ENCODE measurements at regions not wholly inside any gene's neighbourhood (a gene's known extent, or its start where the extent isn't known, plus 50 kb on each side); places are given as distances from the start of the nearest gene placed in this dataset.

DNA sequence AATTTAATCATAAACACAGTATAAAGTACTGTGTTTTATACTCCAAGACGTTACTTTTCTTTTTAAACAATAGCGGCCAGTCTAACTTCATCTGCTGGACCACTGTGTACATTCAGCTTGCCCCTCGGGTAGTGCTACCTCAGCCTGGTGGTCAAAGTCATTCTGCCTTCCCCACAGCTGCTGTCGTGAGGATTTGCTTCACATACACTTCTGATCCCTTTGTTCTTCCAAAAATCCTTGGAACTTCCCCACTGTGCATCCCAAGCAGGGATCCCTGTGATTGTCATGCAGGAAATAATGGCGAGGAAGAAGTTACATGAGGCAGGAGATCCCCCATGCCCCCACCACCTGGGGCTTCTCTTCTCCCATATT lies 234.9 kb upstream of the STARD13 start:
- no peak for DNase-seq

DNA sequence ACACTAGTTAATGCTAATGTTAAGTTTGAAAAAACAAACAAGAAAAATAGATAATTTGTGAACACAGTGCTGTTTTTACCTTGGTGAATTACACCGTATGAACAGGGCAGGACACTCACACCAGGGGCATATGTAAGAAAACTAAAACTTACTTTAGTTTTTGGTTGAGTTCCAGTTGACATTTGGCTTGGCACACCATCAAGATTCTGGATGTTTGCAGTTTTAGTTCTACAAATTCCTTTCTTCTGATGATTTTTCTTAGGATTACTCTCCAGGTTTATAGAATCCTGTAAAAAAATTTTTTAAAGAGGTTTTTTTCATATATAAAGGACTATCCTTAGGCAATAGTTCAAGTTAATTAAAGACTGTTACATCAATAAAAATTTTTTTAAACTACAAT lies 238.5 kb upstream of the STARD13 start:
- DNase-seq: no peak

DNA sequence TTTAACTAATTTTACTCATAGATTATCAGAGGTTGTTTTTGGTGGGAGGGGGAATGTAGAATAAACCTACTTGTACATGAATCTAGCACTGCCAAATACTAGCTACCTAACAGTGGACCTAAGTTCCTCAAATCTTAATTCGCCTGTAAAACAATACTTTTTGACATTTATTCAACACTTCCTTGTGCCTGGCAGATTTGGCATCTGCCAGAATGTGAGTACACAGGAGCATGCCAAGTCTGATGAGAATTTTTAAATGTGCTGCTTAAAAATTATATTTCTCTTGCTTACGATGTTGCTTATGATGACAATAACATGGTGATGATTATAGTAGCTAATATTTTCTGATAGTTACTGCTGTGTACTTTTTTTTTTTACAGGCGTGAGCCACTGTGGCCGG lies 240.2 kb upstream of the STARD13 start:
- DNase-seq: no peak

DNA sequence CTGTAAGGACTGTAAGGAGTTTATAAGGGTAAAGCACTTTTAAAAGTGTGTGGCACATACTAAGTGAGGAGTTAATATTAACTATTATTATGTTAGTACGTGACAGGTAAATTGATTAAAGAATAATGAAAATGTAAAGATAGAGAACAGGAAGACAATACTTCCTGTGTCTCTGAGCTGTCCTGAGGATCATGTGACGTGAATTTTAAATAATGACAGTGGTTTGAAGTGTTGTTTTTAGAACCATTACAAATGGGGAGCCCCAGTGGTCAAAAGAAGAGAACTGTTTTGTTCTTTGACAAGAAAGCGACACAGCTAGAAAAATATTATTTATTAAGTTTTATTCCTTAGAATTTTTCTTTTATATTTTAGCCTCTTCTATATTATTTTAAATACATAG lies 241.2 kb upstream of the STARD13 start:
- DNase-seq: no peak

DNA sequence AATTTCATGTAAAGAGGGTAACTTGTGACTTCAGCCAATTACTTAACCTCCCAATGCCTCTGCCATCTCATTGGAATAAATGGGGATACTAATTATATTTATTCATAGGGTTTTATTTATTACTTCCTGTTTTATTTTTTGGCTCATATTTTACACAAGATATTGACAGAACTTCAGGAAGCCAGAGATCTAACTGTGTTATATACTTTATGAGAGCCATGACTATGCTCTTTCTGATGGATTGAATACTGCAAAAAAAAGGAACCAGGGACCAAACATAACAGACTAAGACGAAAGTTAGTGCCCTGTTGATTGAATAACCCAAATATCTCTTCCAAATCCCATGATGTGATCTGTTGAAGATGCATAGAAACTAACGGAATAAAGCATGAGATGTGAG lies 243.3 kb upstream of the STARD13 start:
- no peak for DNase-seq

DNA sequence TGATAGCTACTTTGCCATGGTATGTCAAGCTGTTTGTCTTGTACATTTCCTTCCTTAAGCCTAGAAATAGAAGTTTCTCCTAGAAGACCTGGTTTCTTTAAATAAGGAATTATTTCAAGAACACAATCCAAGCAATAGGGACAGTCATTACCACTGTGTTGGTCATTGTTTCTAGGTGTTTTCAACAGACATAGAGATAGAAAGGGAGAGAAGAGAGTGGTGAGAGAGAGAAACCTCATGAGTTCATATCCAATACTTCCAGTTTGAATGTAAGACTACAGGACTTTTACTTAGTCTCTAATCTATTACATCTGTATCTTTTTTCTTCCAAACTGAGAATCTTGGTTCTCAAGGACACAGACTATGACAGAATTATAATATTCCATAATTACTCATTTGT lies 245.9 kb upstream of the STARD13 start:
- DNase-seq: no peak

DNA sequence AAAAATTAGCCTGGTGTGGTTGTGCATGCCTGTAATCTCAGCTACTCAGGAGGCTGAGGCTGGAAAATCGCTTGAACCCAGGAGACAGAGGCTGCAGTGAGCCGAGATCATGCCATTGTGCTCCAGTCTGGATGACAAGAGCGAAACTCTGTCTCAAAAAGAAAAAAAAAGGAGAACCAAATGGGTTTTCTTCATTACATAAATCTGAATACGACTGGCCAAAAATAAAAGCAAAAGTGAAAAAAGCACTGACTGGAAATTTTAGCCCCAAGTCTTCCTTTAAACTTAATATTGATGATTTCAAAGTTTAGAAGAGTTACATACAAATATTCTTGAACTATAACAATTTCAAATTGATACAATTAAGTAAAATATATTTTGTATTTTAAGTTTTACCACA lies 249.5 kb upstream of the STARD13 start:
- DNase-seq: no peak

DNA sequence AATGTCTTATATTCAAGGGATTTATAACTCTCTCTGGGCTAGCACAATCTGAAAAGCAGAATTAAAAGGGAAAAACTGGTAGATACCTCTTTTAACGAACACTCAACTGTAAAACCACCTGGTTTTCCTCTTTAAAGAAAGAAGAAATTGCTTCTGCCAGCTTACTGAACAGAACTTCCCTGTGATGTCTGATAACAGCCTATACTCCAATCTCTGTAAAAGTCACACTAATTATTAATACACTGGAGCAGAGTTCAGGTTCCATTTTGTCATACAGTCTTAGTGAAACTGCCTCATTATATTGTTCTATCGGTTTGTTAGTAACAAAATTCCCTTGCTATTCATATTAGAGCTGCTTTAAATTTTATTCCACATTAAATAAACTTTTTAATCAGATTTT lies 251.0 kb upstream of the STARD13 start:
- no peak for DNase-seq

DNA sequence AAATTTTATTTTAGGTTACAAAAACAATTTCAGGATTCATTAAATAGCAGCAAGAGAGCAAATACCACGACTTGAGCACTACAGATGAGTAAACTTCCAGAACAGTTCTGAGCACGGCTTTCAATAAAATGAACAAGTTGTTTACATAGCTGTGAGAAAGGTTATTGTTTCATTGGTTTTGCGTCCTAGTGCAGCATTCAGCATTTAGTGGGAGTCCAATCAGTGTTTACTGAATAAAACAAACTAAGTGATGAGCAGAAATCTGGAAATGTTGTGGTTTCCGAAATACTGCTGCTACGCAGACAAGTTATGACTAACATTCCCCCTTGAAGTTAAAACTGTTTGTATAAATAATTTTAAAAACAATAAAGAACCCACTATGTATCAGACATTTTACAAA lies 251.5 kb upstream of the STARD13 start:
- no peak for DNase-seq

DNA sequence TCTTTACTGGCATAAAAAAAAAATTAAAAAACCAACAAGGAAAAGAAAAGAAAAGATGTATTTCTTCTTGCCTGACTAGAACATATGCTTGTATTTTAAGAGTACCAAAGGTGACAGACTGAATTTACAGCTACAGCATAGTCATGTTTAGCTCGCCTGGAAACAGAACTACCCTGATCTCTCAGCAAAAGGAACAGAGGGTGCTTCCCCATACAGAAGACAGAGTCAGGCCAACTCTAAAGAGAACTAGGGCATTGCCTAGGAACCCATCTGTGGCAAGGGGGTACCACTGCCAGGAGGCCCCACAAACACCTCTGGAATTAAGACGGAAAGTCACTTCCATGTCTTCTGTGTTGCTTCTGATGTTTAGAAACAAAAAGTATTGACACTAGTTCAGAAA lies 252.1 kb upstream of the STARD13 start:
- no peak for DNase-seq

DNA sequence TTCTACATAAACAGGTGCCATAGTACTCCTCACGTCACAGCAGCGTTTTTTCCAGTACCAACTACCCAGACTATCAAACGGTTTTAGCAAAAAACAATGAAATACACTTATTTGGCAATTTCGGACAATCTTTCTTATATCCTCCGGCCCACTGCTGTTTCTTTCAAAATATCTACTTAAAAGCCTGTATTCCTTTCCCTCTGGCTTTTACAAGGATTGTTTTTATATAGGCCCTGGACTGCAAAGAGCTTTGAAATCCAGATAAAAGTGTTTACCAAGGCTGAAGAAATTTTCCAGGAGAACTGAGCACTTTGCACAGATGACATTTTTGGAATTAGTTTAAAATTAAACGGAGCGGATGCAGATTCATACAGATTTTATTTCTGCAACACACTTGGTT lies 255.9 kb upstream of the STARD13 start:
- DNase-seq: no peak

DNA sequence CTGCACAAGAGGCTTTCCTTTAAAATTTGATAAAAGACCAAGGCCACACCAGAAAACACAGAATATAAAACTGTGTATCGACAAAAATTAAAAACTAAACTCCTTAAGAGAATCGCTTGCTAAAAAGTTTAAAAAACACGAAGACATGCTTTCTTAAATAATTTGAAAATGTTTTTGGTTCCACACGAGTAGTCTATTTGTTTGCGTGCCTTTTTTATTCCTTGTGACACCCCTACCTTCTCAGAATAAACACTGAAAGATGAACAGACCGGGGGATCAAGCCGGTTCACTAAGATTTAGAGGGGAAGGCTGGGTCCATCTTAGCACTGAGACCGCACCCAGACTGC lies 256.4 kb upstream of the STARD13 start:
- no peak for DNase-seq

DNA sequence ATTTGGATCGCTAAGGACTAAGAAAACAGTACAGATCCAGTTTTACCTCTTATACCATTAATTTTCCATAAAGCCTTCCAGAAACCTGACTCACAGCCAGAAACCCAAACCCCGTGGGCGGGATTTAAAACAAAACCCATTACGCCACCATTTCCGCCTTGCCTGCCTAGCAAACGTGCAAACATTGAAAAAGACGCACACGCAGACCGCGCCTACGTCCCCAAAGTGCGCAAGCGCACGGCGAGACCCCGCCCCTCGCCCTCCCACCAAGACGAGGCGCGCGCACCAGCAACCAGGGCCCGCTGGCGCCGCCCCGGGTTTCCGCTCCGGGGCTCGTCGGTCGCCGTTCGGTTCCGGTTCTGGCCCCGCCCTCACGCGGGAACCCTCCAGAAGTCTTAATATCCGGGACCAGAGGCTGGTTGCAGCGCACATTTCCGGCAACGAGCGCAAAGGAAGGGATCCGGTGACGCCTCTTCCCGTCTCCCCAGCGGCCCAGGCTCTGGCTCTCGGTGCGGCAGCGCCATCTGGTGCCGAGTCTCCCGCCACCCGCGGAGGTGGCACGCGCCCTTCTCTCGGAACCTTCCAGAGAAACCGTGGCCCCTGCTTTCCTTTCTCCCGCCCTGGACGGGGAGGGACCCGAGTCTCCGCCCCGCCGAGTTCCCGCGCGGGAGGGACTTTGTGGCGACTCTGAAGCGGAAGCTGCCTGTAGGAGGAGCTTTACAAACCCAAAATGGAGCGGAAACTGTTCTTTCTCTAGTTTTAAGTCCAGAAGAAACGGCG lies 256.9 kb upstream of the STARD13 start:
- DNase-seq: peak; percentile 94

DNA sequence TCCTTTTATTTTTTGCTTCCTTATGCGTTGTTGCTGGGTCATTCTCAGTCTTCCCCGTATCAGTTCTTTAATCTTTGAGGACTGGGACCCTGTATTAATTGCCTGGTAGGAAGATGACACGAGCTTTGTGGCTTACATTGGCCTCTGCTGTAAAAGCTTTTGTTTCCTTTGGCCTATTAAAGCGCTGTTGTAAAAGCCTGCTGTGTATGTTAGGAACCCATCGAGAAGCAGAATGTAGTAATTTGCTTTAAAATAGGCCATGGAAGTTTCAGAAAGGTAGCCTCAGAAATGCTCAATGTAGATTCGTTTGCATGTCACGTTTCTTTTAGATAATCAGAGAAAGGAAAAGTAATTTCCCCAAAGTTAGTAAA lies 257.5 kb upstream of the STARD13 start:
- DNase-seq: no peak

DNA sequence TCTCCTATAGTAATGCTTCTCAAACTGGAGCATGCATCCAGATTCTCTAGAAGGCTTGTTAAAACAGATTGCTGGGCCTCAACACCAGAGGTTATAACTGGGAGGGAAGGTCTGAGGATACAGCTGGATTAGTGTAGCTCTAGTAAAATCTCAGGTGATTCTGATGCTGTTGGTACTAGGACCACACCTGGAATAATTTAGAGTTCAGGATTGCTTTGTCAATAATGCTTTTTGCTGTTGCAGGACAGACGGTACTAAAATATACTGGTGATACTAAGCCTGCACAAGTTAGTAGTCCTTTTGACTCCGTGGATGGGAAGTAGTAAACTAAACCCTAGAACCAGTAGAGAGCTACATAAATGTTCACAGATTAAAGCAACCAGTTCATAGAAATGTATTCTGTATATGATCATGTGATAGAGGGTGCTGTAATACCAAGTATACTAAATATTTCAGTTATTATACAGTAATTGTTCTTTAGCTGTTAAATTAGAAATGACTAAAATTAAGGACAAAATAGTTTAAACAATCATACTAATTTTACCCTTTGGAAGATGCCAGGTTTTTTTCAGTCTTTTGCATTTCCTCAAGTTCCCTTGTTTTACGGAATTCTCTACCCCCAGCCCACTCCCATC lies 258.2 kb upstream of the STARD13 start:
- no peak for DNase-seq

DNA sequence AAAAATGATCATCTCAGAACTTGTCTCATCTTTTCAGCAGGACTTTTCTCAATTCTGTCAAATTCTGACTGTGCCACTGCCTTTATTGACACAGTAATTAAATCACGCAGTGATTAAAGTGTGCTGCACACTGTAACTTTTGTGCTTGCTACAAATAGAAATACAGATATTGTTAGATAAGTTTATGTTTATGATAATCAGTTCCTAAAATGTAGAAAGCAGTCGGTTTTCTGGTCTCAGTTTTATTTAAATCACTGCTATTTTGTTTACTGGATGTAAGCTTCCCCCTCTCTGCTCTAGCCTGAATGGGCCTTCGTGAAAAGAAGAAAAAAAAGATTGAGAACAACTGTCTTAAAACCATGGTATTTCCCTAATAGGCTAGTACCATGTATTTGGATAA lies 258.8 kb upstream of the STARD13 start:
- DNase-seq: no peak

DNA sequence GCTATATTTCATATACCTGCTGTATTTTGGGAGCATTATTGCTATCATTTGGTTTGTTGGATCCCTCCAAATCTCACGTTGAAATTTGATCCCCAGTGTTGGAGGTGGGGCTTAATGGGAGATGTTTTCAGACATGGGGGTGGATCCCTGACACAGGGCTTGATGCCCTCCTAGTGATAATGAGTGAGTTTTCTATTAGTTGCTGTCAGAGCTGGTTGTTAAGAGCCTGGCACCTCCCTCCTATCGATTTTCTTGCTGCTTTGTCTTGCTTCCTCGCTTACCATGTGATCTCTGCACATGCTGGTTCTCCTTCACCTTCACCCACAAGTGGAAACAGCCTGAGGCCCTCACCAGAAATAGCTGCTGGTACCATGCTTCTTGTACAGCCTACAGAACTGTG lies 259.9 kb upstream of the STARD13 start:
- DNase-seq: no peak

DNA sequence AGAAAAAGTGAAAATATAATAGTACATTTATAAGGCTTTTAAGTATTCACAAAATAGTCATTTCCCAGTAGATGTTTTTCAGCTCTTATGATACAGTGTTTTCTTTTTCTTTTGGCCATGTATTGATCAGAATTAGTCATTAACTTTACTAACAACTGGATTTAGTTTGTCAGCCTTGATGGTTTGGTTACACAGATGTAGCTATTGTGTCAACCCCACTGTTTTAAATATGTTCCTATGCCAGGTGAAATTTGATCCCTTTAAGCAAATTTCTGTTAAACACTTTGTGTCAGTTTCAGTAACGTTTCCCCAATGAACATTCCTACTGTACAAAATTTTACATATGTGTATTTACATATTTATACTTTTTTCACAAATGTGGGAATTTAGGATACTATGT lies 261.5 kb upstream of the STARD13 start:
- DNase-seq: no peak

DNA sequence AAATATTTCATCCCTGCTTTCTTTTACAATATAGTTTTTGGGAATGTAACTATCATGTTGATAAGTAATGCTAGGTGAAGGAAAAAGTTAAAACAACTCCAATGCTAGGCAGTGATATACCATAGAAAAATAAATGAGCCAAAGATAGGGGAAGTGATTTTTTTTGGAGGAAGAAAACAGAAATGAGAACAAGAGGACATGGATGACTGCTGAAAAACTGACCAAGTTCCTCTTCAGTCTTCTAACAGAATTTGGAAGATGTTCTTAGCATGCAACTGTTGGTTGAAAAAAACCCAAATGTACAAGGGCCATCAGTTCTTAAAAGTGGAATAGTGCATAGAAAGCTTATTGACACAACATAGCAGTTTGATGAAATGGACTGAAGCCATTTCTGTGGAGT lies 262.5 kb upstream of the STARD13 start:
- DNase-seq: no peak

DNA sequence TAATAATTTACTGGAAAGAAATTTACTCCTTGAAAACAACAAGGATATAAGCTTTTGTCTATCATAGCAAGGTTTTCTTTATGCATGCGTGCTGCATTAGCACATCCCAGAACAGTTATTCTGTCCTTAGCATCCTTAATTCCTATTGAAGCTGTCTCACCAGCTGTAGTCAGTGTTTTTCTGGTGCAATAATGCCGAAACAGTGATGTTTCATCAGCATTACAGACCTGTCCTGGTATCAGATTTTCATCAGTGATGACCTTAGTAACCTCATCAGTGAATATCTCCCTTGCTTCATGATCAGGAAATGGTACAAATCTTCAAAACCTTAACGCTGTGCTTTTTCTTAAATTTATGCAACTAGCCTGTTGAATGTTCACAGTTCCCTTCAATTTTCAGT lies 264.7 kb upstream of the STARD13 start:
- DNase-seq: no peak

DNA sequence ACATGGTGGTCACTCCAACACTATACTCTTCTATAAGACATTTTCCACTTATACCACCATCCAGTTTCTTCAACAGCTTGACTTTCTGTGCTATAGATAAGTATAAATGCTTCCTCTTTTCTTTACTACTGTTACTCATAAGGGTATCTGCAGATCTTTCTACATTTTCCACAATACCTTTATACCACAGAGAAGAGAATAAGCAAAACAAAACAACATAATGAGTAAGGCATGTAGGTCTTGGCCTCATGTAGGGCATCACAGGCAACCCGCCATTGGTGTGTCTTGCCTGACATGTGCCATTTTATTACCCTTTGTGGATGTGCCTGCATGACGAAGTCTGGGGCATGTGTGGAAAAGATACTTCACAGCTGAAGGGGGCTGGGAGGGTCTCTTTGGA lies 265.3 kb upstream of the STARD13 start:
- DNase-seq: no peak

DNA sequence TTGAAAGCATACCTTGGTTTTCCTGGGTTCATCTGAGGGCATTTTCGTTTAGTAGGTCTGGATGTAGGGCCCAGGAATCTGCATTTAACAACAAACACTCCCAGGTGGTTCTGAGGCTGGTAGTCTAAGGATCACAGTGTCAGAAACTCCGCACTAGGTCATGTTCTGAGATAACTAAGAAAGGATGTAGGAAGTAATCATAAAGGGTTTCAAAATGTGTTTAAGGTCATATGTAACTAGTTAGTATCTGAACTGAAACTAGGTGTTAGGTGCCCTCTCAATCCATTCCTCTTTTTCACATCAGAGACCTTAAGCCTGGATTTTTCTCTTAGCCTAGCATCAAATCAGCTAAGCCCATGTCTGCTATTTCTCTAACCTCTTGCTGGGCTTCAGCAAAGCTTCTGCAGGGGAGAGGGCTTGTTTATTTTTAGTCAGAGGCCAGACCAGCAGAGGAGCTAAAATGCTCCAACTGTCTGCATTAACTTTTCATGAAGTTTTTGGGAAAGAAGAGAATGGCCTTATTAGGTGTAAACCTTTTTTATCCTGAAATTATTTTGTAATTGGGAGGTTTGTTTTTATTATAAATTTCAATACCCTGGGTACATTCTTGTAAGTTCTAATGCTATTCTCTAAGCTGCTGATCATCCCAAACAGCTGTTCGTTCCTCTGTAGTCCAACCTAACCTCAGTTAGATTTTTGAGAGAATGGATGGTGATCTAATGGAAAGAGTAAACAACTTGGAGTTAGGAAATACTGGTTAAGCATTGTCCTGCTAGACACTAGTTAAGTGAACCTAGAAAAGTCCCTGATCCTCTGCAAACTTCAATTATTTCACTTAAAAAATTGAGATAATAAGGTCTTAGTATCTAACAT lies 262.8 kb upstream of the RFC3 start:
- no peak for DNase-seq

DNA sequence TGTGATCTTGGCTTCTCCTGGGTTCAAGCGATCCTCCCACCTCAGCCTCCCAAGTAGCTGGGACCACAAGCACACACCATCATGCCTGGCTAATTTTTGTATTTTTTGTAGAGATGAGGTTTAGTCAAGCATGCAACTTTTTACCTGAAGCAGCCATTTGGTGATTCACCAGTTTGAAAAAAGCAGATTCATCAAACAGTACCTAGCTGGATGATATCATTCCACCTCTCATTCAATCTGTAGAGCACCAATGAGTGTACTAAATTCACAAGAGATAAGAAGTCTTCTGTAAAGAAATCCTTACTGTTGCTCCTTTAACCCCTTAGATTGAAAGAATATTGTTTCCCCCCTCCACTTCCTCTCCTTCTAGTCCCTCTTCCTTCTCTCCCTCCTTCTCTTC lies 261.1 kb upstream of the RFC3 start:
- no peak for DNase-seq

DNA sequence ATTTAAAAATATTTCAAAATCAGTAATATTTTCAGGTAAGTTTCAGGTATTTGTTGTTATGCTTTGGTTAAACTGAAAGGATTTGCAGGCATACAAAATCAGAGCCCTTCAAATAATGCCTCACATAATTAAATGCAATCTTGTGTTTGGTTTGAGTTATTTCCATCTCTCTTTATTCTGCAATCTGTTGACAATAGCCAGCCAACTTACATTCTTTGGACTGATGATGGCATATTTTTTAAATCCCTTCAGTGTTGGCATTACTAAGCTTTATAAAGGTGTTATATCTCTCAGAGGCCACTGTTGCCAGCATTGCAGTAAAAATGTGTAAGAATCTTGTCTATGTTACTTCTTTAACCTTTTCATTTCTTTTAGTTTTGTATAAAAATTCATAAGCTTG lies 257.2 kb upstream of the RFC3 start:
- no peak for DNase-seq
